ENCODE measurements at regions not wholly inside any gene's neighbourhood (a gene's known extent, or its start where the extent isn't known, plus 50 kb on each side); places are given as distances from the start of the nearest gene placed in this dataset.
"Not testable (repeated sequence)": the region's sequence is repeated elsewhere in the genome, so short reads cannot be mapped to it uniquely, and the experiment has no call there.

GRCh38 chr4:153106736-153107135 is 97.5 kb upstream of the TRIM2 start:
- not testable (repeated sequence) for TF ChIP-seq CTCF, POLR2A (IDR thresholded peaks at IDR 0.05)
